Putamen (tissue), 1 donor: ENCODE measurements at regions not wholly inside any gene's neighbourhood (a gene's known extent, or its start where the extent isn't known, plus 50 kb on each side); places are given as distances from the start of the nearest gene placed in this dataset.
"Not testable (repeated sequence)": the region's sequence is repeated elsewhere in the genome, so short reads cannot be mapped to it uniquely, and the experiment has no call there.

ENCODE experiments used
- DNase-seq: peaks from one replicate; pipeline ENCODE4 v3.0.0-alpha.2; 2016; ENCODE audit warnings: low spot score

GRCh38 chr22:33221568-33221967 lies 163.4 kb upstream of the SYN3 start:
- no peak for DNase-seq

GRCh38 chr22:33220476-33221080 lies 162.4 kb upstream of the SYN3 start:
- no peak for DNase-seq

GRCh38 chr22:33219648-33220384 lies 161.6 kb upstream of the SYN3 start:
- DNase-seq, result no peak

- DNase-seq, result no peak
Measured at GRCh38 chr22:33213383-33214075, 155.3 kb upstream of the SYN3 start.

- no peak for DNase-seq
Measured at GRCh38 chr22:33209930-33210784, 152.0 kb upstream of the SYN3 start.

- DNase-seq, result no peak
Measured at GRCh38 chr22:33204408-33204807, 146.2 kb upstream of the SYN3 start.

GRCh38 chr22:33202455-33202854 lies 144.3 kb upstream of the SYN3 start:
- DNase-seq, result no peak

GRCh38 chr22:33194529-33195077 lies 136.4 kb upstream of the SYN3 start:
- no peak for DNase-seq

- DNase-seq, result no peak
Measured at GRCh38 chr22:33192156-33192555, 134.0 kb upstream of the SYN3 start.

GRCh38 chr22:33188326-33188725 lies 130.1 kb upstream of the SYN3 start:
- no peak for DNase-seq

- no peak for DNase-seq
Measured at GRCh38 chr22:33186816-33187215, 128.6 kb upstream of the SYN3 start.

GRCh38 chr22:33180356-33180755 lies 122.2 kb upstream of the SYN3 start:
- no peak for DNase-seq

- no peak for DNase-seq
Measured at GRCh38 chr22:33167998-33168790, 110.0 kb upstream of the SYN3 start.

- DNase-seq, result no peak
Measured at GRCh38 chr22:33166206-33166605, 108.0 kb upstream of the SYN3 start.

GRCh38 chr22:33163815-33164214 lies 105.6 kb upstream of the SYN3 start:
- no peak for DNase-seq

GRCh38 chr22:33162196-33162595 lies 104.0 kb upstream of the SYN3 start:
- DNase-seq, result no peak

- no peak for DNase-seq
Measured at GRCh38 chr22:33160525-33160924, 102.3 kb upstream of the SYN3 start.

GRCh38 chr22:33154967-33155366 lies 96.8 kb upstream of the SYN3 start:
- DNase-seq, result not testable (repeated sequence)

- no peak for DNase-seq
Measured at GRCh38 chr22:33149611-33150010, 91.4 kb upstream of the SYN3 start.

GRCh38 chr22:33144721-33145120 lies 86.5 kb upstream of the SYN3 start:
- DNase-seq, result no peak
